Left forelimb (tissue), 1 donor: ENCODE measurements at regions not wholly inside any gene's neighbourhood (a gene's known extent, or its start where the extent isn't known, plus 50 kb on each side); places are given as distances from the start of the nearest gene placed in this dataset.
"Not testable (repeated sequence)": the region's sequence is repeated elsewhere in the genome, so short reads cannot be mapped to it uniquely, and the experiment has no call there.

Experiments
- DNase-seq: peaks from one replicate; pipeline ENCODE4 v3.0.0-alpha.2; 2018; ENCODE audit warnings: low spot score

GRCh38 chr21:8987896-8988295 is 1533.5 kb upstream of the TPTE start:
- not testable (repeated sequence) for DNase-seq

- DNase-seq = no peak
These were observed 1532.7 kb upstream of the TPTE start for GRCh38 chr21:8988696-8989095.

- DNase-seq = no peak
These were observed 1532.1 kb upstream of the TPTE start for GRCh38 chr21:8989261-8989711.

GRCh38 chr21:8989721-8990325 is 1531.6 kb upstream of the TPTE start:
- no peak for DNase-seq

- DNase-seq = no peak
These were observed 1530.9 kb upstream of the TPTE start for GRCh38 chr21:8990326-8991087.

GRCh38 chr21:8991088-8991907 is 1530.1 kb upstream of the TPTE start:
- no peak for DNase-seq

GRCh38 chr21:8991968-8992621 is 1529.3 kb upstream of the TPTE start:
- no peak for DNase-seq

- DNase-seq = no peak
These were observed 1528.6 kb upstream of the TPTE start for GRCh38 chr21:8992731-8993174.

- DNase-seq = no peak
These were observed 1528.0 kb upstream of the TPTE start for GRCh38 chr21:8993284-8993942.

- no peak for DNase-seq
These were observed 1527.3 kb upstream of the TPTE start for GRCh38 chr21:8993943-8994639.

GRCh38 chr21:8994640-8995511 is 1526.5 kb upstream of the TPTE start:
- DNase-seq = no peak

- DNase-seq = not testable (repeated sequence)
These were observed 1524.9 kb upstream of the TPTE start for GRCh38 chr21:8996487-8996968.

GRCh38 chr21:8997011-8997440 is 1524.4 kb upstream of the TPTE start:
- no peak for DNase-seq

- DNase-seq = not testable (repeated sequence)
These were observed 1523.7 kb upstream of the TPTE start for GRCh38 chr21:8997443-8998390.

GRCh38 chr21:8998480-8998879 is 1522.9 kb upstream of the TPTE start:
- not testable (repeated sequence) for DNase-seq

- no peak for DNase-seq
These were observed 1522.3 kb upstream of the TPTE start for GRCh38 chr21:8998946-8999681.

- DNase-seq = not testable (repeated sequence)
These were observed 1521.3 kb upstream of the TPTE start for GRCh38 chr21:9000132-9000531.

GRCh38 chr21:9000671-9001070 is 1520.7 kb upstream of the TPTE start:
- DNase-seq = not testable (repeated sequence)
